ENCODE measurements at regions not wholly inside any gene's neighbourhood (a gene's known extent, or its start where the extent isn't known, plus 50 kb on each side); places are given as distances from the start of the nearest gene placed in this dataset.

DNA sequence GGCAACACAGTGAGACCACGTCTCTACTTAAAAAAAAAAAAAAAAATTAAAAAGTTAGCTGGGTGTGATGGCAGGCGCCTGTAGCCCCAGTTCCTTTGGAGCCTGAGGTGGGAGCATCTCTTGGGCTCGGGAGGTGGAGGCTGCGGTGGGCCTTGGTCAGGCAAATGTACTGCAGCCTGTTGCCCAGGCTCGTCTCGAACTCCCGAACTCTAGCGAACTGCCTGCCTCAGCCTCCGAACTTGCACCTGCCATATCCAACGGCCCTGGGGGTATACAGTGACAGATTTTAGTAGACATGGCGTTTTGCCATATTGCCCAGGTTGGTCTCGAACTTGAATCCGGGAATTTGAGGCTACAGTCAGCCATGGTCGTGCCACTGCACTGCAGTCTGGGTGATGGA lies 195.4 kb downstream of the ALG10 start:
- TF ChIP-seq, protein P1, sequence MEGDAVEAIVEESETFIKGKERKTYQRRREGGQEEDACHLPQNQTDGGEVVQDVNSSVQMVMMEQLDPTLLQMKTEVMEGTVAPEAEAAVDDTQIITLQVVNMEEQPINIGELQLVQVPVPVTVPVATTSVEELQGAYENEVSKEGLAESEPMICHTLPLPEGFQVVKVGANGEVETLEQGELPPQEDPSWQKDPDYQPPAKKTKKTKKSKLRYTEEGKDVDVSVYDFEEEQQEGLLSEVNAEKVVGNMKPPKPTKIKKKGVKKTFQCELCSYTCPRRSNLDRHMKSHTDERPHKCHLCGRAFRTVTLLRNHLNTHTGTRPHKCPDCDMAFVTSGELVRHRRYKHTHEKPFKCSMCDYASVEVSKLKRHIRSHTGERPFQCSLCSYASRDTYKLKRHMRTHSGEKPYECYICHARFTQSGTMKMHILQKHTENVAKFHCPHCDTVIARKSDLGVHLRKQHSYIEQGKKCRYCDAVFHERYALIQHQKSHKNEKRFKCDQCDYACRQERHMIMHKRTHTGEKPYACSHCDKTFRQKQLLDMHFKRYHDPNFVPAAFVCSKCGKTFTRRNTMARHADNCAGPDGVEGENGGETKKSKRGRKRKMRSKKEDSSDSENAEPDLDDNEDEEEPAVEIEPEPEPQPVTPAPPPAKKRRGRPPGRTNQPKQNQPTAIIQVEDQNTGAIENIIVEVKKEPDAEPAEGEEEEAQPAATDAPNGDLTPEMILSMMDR (IDR thresholded peaks at IDR 0.05): no peak
- TF ChIP-seq POLR2A (IDR thresholded peaks at IDR 0.05): no peak
